GM21390 (cell line): ENCODE measurements at regions not wholly inside any gene's neighbourhood (a gene's known extent, or its start where the extent isn't known, plus 50 kb on each side); places are given as distances from the start of the nearest gene placed in this dataset.

Experiments used
- ATAC-seq: cut with Tn5 transposase; IDR thresholded peaks from one replicate; pipeline ENCODE4 v1.9.1; 2021; ENCODE audit not compliant: unreplicated experiment

DNA sequence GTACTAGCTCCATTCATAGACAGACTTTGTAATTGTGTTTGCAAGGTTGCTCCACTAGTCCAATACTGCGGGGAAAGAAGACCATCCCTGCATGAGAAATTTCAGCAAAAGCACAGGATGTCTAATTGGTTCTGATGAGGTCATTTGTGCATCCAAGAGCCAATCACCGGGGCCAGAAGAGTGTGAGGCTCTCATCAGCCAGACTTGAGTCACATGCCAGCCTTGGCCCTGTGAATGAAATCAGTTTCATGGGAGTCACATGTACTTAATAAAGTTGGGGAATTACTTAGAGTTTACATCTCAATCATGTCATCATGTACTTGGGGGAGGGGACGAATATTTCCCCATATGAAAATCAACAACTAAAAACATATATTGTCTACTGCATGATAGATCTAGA lies 1236.0 kb downstream of the MAT2B start:
- ATAC-seq: peak; percentile 25

DNA sequence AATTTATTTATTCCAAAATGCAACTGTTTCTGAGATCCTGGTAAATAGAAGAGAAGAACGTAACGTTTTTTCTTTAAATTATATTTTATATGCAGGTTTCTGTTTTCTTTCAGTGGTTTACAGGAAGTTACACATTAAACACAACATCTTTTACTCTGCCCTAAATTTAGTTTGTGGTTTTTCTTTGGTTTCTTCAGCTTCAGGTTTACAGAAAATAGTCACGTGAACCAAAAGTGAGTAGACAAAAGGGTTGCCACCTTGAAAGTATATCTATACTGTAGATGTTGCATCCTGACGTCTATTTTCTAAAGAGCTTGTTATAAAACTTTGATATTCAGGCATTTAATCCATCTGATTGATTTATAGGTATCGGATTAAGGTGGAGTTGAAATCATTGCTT lies 1236.6 kb downstream of the MAT2B start:
- ATAC-seq: peak; percentile 89

DNA sequence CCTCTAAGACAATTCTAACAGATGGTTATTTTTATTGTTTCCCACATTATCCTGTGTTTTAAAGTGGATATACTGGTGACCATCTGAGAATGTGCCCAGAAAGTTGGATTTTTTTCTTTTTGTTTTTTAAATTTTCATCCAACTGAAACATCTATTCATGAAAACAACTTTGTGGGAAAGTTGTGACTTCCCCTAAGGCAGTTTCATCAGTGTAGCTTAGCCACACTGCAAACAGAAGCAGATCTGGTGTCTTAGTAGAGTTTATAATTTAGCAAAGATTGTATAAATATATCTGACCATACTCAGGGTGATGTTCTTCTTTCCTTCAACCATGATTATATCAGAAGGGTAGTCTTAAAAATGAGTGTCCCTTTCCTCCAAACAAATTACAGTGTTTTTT lies 1241.3 kb downstream of the MAT2B start:
- ATAC-seq: no peak

DNA sequence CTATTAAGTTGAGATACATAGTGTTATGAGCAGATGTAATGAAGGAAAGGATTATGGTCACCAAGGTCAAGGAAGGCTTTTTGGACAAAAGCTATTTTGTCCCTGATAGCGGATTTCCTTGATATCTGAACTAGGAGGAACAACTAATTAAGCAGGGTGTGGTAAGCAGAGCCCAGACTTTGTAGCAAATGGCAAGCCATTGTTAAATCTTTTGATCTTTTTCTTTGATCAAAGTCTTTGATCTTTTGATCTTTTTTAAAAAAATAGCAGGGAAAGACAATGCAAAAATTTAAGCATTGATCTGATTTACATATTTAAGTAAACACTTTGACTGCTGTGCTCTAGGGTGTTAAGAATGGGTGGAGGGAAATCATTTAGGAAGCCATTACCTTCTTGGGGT lies 1242.0 kb downstream of the MAT2B start:
- no peak for ATAC-seq

DNA sequence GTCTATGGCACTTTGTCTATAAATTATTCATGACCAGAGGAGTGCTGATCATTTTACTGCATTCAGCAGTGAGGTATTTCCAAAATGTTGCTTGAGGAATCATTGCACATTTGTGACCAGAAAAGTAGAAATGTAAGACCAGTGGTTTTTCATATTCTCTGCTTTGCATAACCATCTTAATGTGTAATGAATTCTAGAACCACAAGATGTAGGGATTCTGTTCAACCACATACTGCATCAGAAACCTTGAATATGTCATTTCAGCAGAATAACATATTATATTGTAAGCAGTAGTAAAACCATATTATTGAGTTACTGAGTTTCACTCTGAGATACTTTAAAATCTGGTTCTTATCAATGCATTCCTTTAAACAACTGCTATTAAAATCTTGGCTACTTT lies 1243.4 kb downstream of the MAT2B start:
- peak; percentile 87 for ATAC-seq

DNA sequence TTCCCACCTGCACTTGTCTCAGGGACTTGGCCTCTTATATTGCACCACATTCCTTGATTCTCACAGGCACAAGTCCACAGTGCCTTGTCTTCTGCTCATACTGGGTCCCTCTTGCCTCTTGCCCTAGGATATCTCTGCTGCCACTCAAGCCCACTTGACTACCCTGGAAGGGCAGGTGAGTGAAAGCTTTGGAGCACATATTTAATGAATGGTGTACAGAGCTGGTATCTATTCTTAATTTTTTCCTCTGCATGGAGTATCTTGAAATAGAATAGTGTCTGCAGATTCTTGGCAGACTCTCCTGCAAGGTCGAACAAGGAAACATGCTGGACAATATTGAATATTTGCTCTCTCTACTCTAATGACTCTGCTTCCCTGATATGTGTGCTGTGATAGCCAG lies 1248.0 kb downstream of the MAT2B start:
- no peak for ATAC-seq

DNA sequence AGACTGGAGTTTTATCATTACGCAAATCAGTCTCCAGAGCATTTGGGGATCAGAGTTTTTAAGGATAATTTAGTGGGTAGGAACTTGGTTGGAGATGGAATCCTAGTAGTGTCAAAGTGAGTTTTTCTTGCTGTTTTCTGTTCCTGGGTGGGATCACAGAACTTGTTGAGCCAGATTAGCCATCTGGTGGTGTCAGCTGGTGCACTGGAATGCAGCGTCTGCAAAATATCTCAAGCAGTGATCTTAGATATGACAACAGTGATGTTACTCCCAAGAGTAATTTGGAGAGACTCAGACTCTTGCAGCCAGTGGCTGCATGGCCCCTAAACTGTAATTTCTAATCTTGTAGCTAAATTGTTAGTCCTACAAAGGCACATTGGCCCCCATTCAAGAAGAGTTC lies 1257.8 kb downstream of the MAT2B start:
- no peak for ATAC-seq

DNA sequence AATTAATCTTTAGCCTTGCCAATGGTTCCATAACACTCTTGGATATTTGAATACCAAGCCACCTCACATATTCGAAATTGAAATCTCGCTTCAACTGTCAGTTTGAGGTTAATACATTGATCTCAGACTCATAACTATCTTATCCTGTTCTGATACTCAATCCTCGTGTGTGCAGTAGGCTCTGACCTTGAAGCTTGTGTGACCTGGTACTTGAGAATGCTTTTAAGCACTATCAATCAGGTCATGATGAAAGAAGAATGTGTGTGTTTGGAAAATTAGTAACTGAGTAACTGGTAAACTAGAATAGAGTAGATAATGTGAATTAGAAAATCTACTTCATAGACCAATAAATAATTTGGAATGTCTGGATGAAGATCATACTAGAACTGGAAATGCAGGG lies 1266.7 kb downstream of the MAT2B start:
- ATAC-seq: no peak

DNA sequence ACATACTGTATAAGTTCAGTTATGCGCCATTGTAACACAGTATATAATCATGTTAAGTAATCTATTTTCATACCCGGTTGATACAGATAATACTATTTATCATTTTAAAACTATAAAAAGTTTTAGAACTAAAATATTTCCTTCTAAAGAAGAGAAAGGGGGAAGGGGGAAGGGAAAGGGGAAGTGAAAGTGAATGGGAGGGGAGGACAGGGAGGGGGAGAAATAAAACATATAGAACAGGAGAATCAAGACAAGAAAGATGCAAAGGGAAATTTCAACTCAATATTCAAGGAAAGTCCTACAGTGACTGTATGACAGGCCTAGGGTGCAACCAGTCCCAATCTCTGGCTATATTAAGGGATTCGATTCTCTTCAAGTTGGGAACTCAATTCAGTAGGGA lies 1278.8 kb downstream of the MAT2B start:
- no peak for ATAC-seq

DNA sequence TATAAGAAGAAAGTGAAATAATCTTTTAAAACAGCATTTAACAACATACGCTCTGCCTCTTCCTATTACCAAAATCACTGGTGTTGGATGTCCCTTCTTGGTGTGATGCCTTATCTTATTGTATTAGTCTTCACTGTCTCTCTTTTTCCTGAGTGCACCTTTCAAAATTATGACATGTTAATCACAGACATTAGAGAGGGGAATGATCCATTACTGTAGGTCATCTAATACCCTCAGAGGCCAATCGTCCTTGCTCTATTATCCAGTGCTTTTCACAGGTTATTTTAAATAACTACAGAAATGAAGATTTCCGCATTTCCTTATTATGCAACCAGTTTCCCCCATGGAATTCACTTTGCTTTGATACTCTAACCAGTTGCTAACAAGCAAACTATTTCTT lies 1292.7 kb downstream of the MAT2B start:
- ATAC-seq: no peak

DNA sequence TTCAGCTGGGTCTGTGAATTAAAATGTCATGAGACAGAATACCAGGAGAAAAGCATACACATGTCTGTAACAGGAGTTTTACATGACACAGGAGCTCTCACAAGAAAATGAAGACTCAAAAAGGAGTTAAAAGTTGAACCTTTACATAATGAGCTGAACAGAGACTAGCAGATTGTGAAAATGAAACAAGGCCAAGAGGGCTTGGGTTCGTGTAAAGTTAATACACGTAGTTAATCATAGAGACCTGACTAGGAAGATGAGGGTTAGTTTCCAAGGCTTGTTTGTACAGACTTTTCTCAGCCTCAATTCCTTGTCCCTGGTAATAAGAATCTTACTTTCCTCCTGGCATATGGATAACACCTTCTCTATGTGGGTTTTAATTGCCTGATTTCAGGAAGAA lies 1294.0 kb downstream of the MAT2B start:
- no peak for ATAC-seq

DNA sequence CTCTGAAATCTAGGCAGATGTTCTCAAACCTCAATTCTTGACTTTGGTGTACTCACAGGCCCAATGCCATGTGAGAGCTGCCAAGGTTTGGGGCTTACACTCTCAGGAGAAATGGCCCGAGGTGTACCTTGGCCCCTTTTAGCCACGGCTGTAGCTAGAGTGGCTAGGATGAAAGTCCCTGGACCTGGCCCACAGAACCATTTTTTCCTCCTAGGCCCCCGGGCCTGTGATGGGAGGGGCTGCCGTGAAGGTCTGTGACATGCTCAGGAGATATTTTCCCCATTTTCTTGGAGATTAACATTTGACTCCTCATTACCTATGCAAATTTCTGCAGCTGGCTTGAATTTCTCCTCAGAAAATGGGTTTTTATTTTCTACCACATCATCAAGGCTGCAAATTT lies 1296.5 kb downstream of the MAT2B start:
- no peak for ATAC-seq

DNA sequence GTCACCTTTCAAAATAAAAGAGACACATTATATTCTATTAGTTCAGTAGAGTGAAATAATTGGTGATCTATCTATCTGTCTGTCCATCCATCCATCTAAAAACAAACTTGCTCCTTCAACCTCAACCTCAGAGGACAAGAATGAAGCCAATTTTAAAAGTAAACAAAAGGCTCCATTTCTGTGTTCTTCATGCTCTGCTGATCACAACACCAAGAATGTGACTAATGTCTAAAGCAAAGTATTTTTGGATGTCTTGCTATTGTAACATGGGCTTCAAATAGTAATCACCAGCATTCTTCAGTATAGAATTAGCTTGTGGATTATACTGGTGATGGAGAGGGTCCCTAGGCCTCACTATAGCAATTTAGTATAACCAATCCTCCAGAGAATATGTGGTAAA lies 1304.4 kb downstream of the MAT2B start:
- peak; percentile 93 for ATAC-seq

DNA sequence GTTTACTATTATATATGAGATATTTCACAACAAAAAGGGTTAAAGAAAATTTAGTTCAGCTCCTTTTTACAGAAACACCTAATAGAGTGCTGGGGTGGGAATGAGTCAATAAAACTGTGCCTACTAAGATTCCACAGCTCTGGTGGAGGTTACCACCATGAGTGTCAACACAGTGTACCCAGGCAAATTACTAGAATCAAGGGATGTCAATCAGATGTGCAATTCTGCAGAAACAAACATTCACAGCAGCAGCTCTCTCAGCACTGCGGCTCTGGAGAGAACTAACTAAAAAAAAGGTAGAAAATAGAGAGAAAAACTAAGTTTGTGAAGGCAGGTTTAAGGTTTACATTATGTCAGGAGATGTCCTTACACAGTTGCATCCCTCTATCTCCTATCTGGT lies 1313.0 kb downstream of the MAT2B start:
- no peak for ATAC-seq

DNA sequence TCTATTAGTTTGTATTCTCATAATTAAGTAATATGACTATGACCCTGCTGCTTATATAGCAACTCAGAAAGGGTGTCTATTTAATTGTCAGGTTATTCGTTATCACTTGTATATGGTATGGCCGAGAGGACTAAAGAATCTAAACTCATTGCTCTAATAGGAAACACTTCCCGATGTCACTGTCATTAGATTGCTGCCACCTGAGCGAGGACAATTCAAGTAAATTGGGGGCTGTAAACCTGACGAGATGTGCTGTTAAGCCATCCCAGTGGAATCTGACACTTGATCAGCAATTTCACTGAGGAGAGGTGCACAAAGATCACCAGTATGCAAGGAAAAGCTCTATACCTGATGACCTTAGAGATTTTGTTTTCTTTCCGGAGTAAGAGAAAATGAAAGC lies 1319.3 kb downstream of the MAT2B start:
- ATAC-seq: no peak

DNA sequence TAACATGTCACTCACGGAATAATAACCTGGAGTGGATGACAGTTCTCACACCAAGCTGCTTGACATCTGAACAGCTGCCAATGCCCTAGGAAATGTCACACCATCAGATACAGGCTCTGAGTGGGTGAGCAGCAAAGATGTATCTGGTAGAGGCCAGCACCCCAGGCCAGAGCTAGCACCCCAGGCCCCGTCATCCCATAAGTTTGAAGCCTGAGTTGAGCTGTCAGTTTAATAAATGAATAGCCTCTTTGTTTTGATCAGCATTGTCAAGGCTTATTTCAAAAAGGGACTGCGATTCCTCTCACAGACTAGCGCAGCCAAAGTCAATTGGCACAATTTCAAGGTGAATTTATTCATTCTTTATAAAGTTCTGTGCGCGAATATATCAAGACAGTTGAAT lies 1327.1 kb downstream of the MAT2B start:
- no peak for ATAC-seq

DNA sequence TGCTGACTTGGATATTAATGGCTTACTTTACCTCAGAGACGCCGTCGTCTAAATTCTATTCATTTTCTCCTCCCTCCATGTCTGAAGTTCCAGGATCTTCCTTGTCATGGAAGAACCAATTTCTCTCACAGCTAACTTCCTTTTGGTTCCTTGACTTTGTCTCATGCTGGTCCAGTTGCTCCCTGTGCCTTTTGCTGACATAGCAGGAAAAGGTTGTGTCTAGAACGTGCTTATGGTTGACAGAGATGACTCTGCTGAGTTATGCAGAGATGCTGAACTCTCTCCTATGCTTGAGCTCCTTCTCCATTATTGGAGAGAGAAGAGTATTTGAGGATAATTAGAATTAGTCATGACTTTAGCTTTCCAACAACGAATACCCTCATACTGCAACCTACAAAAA lies 1338.9 kb downstream of the MAT2B start:
- no peak for ATAC-seq

DNA sequence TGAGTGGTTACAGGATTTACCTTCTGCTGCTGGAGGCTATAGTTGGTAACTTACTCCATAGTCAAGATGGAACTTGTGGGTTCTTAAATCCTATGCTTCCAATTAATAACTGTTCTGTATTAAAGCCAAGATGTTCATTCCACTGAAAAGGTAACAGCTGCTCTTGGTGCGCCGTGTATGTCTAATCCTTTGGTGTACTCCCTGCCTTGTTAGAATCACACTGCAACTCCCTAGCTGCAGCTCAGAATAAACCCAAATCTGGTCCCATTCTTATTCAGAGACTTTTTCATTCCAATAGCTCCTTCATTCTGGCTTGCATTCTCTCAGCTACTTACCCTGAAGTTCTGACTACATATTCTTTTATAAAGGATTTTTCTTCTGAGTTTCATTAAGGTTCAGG lies 1355.5 kb downstream of the MAT2B start:
- ATAC-seq: no peak

DNA sequence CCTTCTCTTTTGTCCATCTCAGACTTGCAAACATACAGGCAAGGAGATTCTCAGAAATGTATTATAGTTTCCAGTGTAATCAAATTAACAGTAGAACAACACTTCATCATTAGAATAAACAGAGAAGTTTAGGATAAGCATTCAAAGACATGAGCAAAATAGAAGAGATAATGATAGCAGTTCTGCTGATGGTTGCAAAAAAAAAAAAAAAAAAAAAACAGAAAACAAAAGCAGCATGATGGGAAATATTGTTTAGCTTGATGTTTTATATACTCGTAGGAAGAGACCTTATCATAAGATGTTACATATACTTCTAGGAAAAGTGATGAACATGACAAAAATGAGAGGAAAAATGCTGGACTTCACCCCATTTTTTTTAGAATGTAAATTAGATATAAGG lies 1356.2 kb downstream of the MAT2B start:
- no peak for ATAC-seq

DNA sequence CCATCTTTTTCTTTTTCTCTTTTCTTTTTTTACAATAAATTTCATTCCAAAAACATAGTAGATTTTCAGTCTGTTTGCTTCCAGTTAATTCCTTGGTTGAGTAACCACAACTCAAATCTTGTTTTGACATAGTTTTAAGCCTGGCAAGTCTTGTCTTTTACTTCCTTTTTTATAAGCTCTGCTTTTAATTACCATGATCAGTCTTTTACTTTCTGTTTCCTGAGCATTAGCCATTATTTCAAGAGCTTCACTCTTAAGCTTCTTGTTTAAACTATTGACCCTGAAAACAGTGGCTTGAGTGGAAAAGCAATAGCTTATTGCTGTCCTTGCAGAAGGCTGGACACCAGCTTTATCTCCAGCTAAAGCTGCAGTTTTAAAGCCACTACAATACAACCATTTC lies 1363.3 kb downstream of the MAT2B start:
- peak; percentile 65 for ATAC-seq

DNA sequence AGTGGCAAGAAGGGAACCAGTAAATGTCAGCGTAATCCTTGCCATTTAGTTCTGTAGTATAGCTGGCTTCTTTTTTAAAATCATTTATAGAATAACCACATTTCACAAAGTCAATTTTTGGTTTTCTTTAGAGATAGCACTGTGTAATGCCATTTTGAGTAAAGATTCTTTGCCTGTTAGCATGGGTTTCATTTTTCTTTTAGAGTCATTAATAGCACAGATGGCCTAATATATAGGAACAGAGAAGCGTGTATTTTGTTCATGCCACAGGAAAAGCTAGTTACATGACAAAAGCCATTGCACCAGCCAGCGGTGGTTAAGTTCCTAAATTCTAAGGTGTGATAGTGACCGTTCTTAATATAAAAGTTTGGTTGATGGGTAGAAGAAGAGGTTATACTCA lies 1363.9 kb downstream of the MAT2B start:
- peak; percentile 40 for ATAC-seq

DNA sequence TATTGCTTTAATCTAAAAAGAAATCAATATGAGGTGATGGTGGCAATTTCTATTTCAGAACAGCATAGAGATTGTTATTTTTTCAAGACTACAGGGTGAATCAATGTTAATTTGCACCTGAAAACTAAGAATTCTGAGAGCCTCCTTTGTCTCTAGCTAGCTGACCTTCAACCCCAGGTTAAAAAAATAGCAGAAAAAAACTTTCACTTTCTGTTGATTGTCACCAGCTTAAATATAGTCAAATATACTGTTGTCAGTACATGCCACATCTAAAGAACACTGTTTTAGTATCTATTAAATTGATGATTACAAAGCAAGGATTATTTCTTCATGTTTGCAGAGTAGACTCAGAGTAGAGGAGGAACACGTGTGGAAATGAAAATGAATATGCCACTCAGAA lies 1371.4 kb downstream of the MAT2B start:
- no peak for ATAC-seq

DNA sequence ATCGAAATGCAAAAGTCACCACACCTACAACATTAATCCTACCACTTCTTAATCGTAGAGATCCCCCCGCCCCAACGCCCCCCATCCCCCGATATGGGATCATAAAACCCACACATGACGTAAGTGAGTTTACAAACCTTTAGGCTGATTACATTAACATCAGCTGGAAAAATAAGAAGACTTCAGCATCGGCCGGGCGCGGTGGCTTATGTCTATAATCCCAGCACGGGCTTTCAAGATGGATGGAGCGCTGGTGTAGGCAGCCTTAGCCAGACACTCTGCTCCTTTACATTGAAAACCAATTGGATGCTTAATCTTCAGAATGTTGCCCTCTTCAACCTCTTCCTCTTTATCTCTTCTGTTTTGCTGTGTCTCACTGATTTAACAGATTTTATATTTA lies 1376.0 kb downstream of the MAT2B start:
- ATAC-seq: no peak

DNA sequence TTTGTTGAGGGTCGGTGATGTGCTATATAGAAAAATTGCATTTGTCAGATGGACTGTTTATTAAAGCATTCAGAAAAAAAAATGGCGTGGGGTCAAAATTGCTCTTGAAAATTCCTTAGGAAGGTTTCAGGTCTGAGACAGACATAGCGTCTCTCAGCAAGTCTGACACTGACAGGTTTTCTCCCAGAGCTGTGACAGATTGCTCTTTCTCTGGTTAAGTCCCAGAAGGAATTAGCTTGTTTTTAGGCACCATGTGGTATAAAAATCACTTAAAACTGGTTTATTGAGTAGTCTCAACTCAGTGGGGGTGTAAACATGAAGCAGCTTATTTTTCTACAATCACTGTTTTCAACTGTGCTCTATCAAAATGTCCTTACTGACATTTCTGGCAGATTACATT lies 1379.8 kb downstream of the MAT2B start:
- no peak for ATAC-seq
